ENCODE measurements at regions not wholly inside any gene's neighbourhood (a gene's known extent, or its start where the extent isn't known, plus 50 kb on each side); places are given as distances from the start of the nearest gene placed in this dataset.

GRCh38 chr2:48098539-48098938, 192.2 kb upstream of the FBXO11 start:
- DNase-seq (ENCODE audit: low read depth in 2 of 3, low spot score in 1 of 3): no peak

- DNase-seq (ENCODE audit: low read depth in 2 of 3, low spot score in 1 of 3): no peak
Measured at GRCh38 chr2:48104418-48104817, 198.1 kb upstream of the FBXO11 start.

GRCh38 chr2:48105848-48106247, 199.6 kb upstream of the FBXO11 start:
- DNase-seq (ENCODE audit: low read depth in 2 of 3, low spot score in 1 of 3): no peak

GRCh38 chr2:48107326-48107925, 201.1 kb upstream of the FBXO11 start:
- no peak for DNase-seq (ENCODE audit: low read depth in 2 of 3, low spot score in 1 of 3)

DNA sequence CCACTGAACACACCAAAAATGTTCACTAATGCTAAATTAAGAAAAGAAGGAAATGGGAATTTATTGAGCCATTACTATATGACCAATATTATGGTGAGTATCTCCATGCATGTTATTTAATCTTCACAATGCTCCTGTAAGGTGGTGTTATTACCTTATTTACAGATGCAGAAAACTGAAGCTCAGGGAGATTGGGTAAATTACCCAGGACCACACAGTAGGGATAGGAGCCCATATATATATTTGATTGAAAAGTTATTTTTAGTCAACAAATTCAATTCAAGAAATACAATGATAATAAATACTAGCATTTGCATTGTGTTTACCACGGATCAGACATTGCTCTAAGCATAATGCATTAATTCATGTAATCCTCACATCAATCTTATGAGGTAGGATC, 202.2 kb upstream of the FBXO11 start:
- DNase-seq (ENCODE audit: low read depth in 2 of 3, low spot score in 1 of 3): no peak

DNA sequence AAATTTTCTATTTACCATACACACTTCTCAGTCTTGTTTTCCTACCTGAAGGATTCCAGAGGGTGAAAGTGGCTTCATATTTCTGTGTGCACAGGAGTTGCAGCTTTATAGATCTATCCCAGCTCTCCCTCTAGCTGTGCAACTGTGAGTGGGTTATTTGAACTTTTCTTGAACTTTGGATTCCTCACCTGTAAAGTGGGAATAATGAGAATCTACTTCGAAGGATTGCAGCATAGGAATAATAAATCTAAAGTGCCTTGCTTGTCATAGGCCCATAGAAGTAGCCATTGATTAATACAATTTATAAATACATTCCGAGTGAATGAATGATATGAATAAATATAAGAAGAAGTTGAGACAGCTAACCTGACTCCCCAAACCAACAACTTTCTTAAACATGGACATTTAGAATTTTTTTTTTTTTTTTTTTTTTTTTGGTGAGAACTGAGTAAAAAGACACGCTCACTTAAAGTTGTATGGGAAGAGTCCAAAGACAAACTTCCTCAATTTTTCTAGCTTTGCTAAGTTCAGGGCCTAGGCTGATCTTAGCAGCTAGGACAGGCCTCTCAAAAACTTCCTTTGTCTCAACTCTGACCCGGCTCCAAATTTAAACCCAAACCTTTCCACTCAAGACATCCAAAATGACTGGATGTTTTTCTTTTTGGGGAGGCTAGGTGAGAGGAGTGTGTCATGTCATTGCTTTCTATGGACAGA, 203.3 kb upstream of the FBXO11 start:
- DNase-seq (ENCODE audit: low read depth in 2 of 3, low spot score in 1 of 3): no peak

DNA sequence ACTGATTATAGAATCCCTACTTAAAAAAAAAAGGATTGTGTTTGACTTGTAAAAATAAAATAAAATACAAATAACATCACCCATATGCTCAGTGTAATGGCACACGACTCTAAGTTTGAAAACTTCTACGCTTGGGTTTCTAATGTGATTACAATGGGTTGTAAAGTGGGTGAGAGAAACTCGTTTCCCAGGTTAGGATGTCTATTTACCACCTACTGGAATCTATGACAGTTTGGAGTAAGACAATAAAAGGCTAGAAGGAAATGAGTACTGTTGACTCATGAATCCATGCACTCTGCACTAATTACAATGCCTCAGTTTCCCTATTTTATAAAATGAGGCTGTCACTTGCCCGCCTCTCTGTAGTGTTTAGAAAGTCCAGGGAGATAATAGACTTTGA, 204.0 kb upstream of the FOXN2 start:
- no peak for DNase-seq (ENCODE audit: low read depth in 2 of 3, low spot score in 1 of 3)

GRCh38 chr2:48112911-48113680, 201.4 kb upstream of the FOXN2 start:
- DNase-seq (ENCODE audit: low read depth in 2 of 3, low spot score in 1 of 3): no peak

DNA sequence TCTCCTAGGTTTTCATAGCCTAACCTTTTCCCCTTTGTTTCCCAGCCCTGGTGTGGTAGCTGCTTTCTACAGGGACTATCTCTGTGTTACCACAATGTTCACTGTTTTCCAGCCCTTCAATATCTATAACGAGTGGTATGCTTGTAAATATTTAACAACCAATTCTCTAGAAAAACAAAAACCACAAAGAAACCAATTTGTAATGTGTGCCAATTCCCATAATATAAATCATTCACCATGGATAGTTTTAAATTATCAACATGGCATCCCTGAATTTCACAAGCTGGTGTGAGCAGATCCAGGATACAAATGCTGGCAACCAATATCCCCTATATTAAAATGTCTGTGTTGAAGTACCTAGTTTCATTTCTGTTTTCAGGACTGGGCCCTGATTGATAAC, 200.7 kb upstream of the FOXN2 start:
- no peak for DNase-seq (ENCODE audit: low read depth in 2 of 3, low spot score in 1 of 3)

DNA sequence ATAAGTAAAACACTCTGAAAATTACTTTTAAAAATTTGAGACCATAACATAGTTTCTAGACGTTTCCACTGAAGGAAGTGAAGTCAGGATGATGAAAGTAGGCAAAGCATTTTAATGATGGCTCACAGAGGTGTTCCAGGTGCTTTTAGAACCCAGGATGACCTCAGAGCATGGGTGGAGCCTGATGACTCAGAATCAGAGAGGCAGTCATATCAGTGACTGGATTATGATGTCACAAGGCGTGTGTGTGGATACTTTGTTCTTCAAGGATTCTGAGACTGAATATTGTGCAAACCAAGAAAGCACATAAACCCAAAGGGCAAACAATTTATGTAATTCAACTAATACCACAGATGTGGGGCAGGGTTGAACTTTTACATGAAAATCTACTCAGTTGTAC, 200.2 kb upstream of the FOXN2 start:
- DNase-seq (ENCODE audit: low read depth in 2 of 3, low spot score in 1 of 3): peak; percentile 32 to 48 (median 45)

DNA sequence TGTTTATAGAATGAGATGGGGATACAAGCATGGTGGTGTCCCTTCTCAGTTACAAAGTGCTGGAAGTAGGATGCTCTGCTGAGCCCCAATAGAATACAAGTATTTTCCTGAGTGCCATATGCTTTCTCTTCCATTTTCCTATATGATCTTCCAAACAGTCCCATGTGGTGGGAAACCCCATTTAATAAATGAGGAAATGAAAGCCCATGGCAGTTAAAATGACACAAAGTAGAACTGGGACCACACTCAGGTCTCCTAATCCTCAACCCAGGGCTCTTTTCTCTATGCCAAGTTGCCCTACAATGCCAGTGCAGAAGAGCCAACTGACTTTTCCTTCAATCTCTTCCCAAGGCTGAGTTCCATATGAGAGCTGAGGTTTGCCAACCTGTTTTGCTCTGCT, 198.0 kb upstream of the FOXN2 start:
- DNase-seq (ENCODE audit: low read depth in 2 of 3, low spot score in 1 of 3): no peak

DNA sequence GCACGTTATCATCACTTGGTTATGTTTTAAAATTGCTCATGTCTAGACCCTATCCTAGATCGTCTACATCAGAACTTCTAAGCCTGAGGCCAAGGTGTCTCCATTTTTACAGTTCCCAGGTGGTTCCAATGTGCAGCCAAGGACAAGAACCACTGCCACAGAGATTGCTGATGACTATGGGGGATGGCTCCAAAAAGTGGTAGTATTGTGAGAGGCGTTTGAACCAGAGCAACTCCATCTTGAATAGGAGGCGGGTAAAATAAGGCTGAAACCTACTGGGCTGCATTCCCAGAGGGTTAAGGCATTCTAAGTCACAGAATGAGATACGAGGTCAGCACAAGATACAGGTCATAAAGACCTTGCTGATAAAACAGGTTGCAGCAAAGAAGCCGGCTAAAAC, 195.6 kb upstream of the FOXN2 start:
- no peak for DNase-seq (ENCODE audit: low read depth in 2 of 3, low spot score in 1 of 3)

DNA sequence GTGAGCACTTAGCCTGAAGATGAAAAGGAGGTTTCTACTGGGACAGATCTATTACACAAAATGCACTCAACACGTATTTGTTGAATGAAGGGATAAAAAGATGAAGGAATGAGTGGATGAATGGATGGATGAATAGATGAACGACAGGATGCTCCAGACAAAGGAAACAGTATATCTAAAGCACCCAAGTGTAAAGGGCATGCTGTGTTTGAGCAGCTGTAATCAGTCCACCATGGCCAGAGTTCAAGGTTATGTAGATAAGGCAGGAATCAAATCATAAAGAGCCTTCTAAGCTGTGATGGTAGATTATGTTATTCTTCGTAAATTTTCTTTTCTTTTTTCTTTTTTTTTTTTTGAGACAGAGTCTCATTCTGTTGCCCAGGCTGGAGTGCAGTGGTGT, 194.4 kb upstream of the FOXN2 start:
- DNase-seq (ENCODE audit: low read depth in 2 of 3, low spot score in 1 of 3): no peak

DNA sequence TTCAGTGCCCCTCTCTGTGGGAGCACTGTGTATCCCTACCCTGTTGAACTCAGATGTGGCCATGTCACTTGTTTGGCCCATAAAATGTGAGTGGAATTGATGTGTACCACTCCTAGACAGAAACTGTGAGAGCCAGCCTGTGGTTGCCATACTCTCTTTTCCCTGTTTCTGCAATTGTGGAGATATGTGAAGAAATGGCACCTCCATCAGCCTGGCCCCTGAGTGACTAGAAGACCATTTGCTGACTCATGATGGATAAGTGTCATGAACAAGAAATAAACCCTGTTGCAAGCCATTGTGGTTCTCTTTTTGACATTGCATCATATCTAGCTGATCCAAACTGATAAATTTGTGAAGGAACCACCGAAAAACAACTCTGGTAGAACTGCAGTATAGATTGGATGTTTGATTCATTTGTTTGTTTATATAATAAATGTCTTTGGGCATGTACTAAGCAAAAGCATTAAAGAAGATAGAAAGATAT, 193.7 kb upstream of the FOXN2 start:
- DNase-seq (ENCODE audit: low read depth in 2 of 3, low spot score in 1 of 3): no peak

- DNase-seq (ENCODE audit: low read depth in 2 of 3, low spot score in 1 of 3): no peak
Measured at GRCh38 chr2:48122166-48122565, 192.3 kb upstream of the FOXN2 start.

- no peak for DNase-seq (ENCODE audit: low read depth in 2 of 3, low spot score in 1 of 3)
Measured at GRCh38 chr2:48124592-48124991, 189.9 kb upstream of the FOXN2 start.

GRCh38 chr2:48126162-48126561, 188.3 kb upstream of the FOXN2 start:
- DNase-seq (ENCODE audit: low read depth in 2 of 3, low spot score in 1 of 3): no peak

DNA sequence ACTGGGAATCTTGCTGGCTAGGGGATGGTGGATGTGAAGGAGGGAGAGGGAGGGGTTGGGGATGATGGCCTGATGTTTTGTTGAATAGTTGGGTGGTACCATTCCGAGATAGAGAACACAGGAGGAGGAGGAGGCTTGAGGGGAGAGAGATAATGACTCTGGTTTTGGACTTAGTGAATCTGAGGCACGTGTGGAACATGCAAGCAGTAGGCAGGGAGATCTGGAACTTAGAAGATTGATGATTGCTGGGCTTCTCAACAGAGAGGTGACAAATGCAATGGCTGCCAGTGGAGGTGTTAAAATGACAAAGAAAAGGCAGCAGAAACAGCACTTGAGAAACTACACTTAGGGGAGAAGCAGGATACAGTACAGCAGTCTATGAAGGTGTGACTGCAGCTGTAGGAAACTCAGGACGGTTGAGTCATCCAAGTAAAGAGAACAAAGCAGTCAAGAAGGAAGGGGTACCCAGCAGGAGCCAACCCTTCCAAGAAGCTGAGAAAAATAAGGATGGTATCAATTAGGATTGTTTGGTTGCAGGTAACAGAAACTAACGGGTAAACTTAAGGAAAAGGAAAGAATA, 186.8 kb upstream of the FOXN2 start:
- DNase-seq (ENCODE audit: low read depth in 2 of 3, low spot score in 1 of 3): no peak

GRCh38 chr2:48129293-48129950, 185.1 kb upstream of the FOXN2 start:
- DNase-seq (ENCODE audit: low read depth in 2 of 3, low spot score in 1 of 3): no peak

DNA sequence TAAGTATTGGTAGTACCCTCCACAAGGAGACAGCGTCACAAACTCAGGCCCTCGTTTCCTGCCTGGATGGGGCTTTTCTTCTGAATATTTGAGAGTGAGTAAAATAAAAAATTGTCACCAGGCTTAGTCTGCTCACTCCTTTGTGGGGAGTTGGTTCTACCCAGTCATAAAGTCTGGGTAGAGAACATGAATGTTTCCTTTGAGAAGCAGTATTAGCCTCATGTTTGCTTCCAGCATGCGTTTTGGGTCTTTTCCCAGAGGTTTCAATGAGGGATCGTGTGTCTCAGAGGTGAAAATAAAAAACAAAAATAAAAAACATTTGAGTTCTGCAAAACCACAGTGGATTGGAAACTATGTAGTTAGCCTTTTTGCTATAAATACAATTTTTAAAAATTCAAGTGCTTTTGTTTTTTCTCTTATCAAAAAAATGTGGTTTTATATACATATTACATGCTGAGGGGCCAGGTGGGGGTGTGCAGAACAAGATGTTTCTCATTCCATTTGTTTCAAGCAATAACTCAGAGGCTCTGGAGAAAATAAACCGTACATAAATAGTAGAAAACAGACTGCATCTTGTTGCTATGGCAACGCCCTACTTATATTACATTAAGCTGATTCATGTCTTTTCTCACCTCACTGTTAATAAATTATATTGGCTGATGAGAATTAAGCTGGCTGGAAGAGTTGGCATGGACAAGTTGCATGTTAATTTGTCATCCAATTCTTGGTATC, 182.8 kb upstream of the FOXN2 start:
- DNase-seq (ENCODE audit: low read depth in 2 of 3, low spot score in 1 of 3): no peak

- no peak for DNase-seq (ENCODE audit: low read depth in 2 of 3, low spot score in 1 of 3)
Measured at GRCh38 chr2:48132271-48132625, 182.2 kb upstream of the FOXN2 start.

Measured in stimulated activated CD4-positive, alpha-beta T cell treated with anti-CD3 and anti-CD28 coated beads, Interleukin-12 subunit alpha, Interleukin-12 subunit beta, amount 100 ng/mL, for 48 hours (primary cell).